SK-N-MC (cell line): ENCODE measurements at regions not wholly inside any gene's neighbourhood (a gene's known extent, or its start where the extent isn't known, plus 50 kb on each side); places are given as distances from the start of the nearest gene placed in this dataset.

Source experiments
- DNase-seq: peaks from one replicate; pipeline ENCODE4 v3.0.0-alpha.2; 2011; ENCODE audit warnings: low read depth, low spot score
- H3K27ac ChIP-seq: fragments of 200-600 bp; sonication (generic); 2 replicates; pipeline ENCODE4 v1.5.1; 2016; ENCODE audit warnings: mixed run types
- H3K36me3 ChIP-seq: fragments of 200-600 bp; sonication (generic); 2 replicates; pipeline ENCODE4 v1.6.1; 2017; ENCODE audit warnings: antibody characterized with exemption, low read length, mixed read lengths; ENCODE audit not compliant: insufficient read depth
- H3K4me3 ChIP-seq: fragments of 200-600 bp; sonication (generic); 2 replicates; pipeline ENCODE4 v1.5.1; 2016
- H3K9ac ChIP-seq: fragments of 200-600 bp; sonication (generic); 2 replicates; pipeline ENCODE4 v1.8.0; 2017; ENCODE audit warnings: mixed run types, mixed read lengths; ENCODE audit not compliant: insufficient read length
- H3K9me3 ChIP-seq: fragments of 200-600 bp; sonication (generic); 2 replicates; pipeline ENCODE4 v1.6.1; 2017; ENCODE audit warnings: low read depth, mild to moderate bottlenecking, antibody characterized with exemption, low read length, moderate library complexity, mixed read lengths
- EZH2 ChIP-seq: fragments of 200-600 bp; sonication (generic); IDR thresholded peaks from one replicate; pipeline ENCODE4 v1.6.1; 2017; ENCODE audit warnings: antibody characterized with exemption
- FOXP2 ChIP-seq: optimal IDR thresholded peaks from 2 replicates; pipeline ENCODE3; 2011; ENCODE audit warnings: mild to moderate bottlenecking, moderate library complexity; ENCODE audit not compliant: insufficient read depth; ENCODE audit errors: extremely low read length, control extremely low read depth
- POLR2AphosphoS5 ChIP-seq: IDR thresholded peaks from 2 replicates; pipeline ENCODE4 v1.6.1; 2012; ENCODE audit warnings: mild to moderate bottlenecking, low read depth, low read length, borderline replicate concordance

GRCh38 chr12:87809916-87810315, 219.3 kb downstream of the C12orf50 start:
- no peaks in the 10 kb centered on the region for H3K9me3 ChIP-seq
- TF ChIP-seq POLR2AphosphoS5: no peak
- no peak for TF ChIP-seq FOXP2
- TF ChIP-seq EZH2: no peak
- H3K27ac ChIP-seq: no peak overlapping the region
- H3K36me3 ChIP-seq: no peaks in the 10 kb centered on the region
- H3K9ac ChIP-seq: no peak overlapping the region
- no peak for DNase-seq
- H3K4me3 ChIP-seq: no peak overlapping the region

DNA sequence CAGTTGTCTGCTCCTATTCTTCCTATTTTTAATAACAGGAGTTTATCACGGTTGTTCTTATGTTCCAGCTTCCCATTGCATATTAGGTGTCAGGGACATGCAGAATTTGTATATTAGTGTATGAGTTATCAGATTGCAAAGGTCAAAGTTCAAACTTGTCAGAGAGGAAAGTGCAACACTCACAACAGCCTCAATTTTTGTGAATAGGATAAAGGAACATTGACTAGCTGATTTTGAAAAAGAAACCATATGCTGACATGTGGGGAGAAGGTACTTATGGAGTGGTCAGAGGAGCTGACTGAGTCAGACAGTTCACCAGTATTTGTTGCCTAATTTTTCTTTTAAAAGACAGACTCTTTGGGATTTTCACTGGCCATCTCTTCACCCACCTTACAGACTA, 222.1 kb downstream of the C12orf50 start:
- Histone ChIP-seq H3K36me3 (no peaks in the 10 kb centered on the region), H3K27ac (no peak overlapping the region), H3K9me3 (no peaks in the 10 kb centered on the region), H3K9ac (no peak overlapping the region), H3K4me3 (no peak overlapping the region)
- no peak for DNase-seq
- TF ChIP-seq EZH2 (no peak), FOXP2 (no peak), POLR2AphosphoS5 (no peak)

- Histone ChIP-seq H3K36me3 (no peaks in the 10 kb centered on the region), H3K4me3 (no peak overlapping the region), H3K27ac (no peak overlapping the region), H3K9ac (no peak overlapping the region), H3K9me3 (no peaks in the 10 kb centered on the region)
- TF ChIP-seq FOXP2 (no peak), EZH2 (no peak), POLR2AphosphoS5 (no peak)
- DNase-seq: no peak
Observed at GRCh38 chr12:87806310-87806709, 222.9 kb downstream of the C12orf50 start.

DNA sequence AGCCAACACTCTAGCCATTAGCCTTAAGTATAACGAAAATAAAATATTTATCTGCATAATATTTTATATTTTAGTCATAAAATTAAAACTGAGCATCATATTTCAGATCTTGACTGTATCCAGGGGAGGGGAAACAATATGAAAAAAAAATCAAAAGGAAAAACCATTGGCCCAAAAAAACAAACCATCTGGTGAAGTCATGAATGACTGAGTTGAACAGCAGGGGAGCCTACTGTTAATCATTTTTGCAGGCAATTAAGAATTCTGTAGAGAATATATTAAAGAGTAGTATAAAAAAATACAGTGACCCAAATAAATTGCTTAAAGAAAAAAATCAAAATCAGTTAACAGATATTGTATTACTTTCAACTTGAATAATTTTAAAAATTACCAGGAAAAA, 224.8 kb downstream of the C12orf50 start:
- no peak for TF ChIP-seq EZH2
- no peak for TF ChIP-seq POLR2AphosphoS5
- TF ChIP-seq FOXP2: no peak
- no peak for DNase-seq
- no peaks in the 10 kb centered on the region for H3K36me3 ChIP-seq
- no peak overlapping the region for H3K4me3 ChIP-seq
- no peak overlapping the region for H3K9ac ChIP-seq
- H3K27ac ChIP-seq: no peak overlapping the region
- H3K9me3 ChIP-seq: no peaks in the 10 kb centered on the region

DNA sequence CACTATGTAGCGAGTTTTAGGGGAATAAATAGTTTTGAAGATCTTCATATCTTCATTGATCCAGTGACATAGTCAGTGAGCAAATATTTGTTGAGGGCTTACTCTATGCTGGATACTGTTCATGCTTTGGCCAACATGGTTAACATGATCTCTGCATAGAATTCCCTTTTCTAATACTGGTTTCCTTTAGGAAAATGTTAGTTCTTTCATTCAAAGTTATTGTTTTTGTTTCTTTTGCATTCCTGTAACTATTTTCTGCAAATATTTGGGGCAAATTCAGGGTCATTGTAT, 226.5 kb downstream of the C12orf50 start:
- DNase-seq: no peak
- H3K27ac ChIP-seq: no peak overlapping the region
- H3K9me3 ChIP-seq: no peaks in the 10 kb centered on the region

DNA sequence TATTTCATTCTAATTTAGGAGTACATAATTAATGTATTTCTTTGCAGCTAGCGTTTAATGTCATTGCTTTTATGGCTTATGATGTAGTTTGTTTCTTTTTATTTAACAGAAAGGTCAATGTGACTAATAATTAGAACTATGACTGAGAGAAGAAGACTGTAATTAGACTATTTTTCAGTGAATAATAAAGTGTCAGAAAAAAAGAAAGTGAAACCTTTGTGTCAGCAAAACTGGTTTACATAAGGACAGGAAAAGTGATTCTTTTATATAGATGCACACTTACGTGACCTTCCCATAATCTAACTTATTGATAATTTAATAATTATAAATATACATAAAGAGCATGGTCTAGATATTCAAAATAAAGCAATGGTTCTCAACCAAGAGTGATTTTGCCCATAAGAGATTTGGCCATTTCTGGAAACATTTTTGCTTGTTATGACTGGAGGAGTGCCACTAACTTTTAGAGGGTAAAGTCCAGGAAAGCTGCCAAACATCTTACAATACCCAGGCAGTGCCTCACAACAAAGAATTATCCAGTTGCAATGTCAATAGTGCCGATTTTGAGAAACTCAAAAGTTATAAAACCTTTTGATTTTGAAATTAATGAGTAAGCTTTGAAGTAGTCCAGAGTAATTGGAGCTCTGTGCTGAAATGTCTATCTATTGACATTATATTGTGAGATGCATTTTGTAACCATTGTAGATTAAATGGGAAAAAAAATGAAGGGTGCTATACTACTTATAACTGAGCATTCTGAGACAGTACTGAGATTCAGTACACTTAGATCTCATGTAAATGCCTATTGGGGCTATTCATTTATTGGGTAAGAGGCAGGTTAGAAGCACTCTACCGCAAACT, 227.1 kb downstream of the C12orf50 start:
- Histone ChIP-seq H3K4me3 (no peak overlapping the region; the same call in 1 of the 2 replicates), H3K27ac (no peak overlapping the region), H3K9ac (no peak overlapping the region), H3K36me3 (no peaks in the 10 kb centered on the region), H3K9me3 (no peaks in the 10 kb centered on the region)
- no peak for TF ChIP-seq FOXP2
- no peak for TF ChIP-seq EZH2
- no peak for TF ChIP-seq POLR2AphosphoS5
- no peak for DNase-seq

More for the DNA sequence above, 226.5 kb downstream of the C12orf50 start:
- H3K9ac ChIP-seq: no peak overlapping the region
- no peaks in the 10 kb centered on the region for H3K36me3 ChIP-seq
- TF ChIP-seq EZH2 (no peak), FOXP2 (no peak), POLR2AphosphoS5 (no peak)
- H3K4me3 ChIP-seq: no peak overlapping the region

GRCh38 chr12:87796961-87797516, 232.2 kb downstream of the C12orf50 start:
- Histone ChIP-seq H3K27ac (no peak overlapping the region), H3K4me3 (no peak overlapping the region), H3K9ac (no peak overlapping the region), H3K9me3 (no peaks in the 10 kb centered on the region), H3K36me3 (no peaks in the 10 kb centered on the region)
- no peak for TF ChIP-seq EZH2
- TF ChIP-seq FOXP2: no peak
- no peak for DNase-seq

GRCh38 chr12:87795555-87795954, 233.6 kb downstream of the C12orf50 start:
- no peak overlapping the region for H3K9ac ChIP-seq
- no peak for DNase-seq
- no peak overlapping the region for H3K27ac ChIP-seq
- no peak for TF ChIP-seq FOXP2
- TF ChIP-seq EZH2: no peak
- no peak for TF ChIP-seq POLR2AphosphoS5
- H3K36me3 ChIP-seq: no peaks in the 10 kb centered on the region
- H3K9me3 ChIP-seq: no peaks in the 10 kb centered on the region
- H3K4me3 ChIP-seq: no peak overlapping the region

- TF ChIP-seq POLR2AphosphoS5 (no peak), FOXP2 (no peak), EZH2 (no peak)
- no peak overlapping the region for H3K4me3 ChIP-seq
- H3K36me3 ChIP-seq: no peaks in the 10 kb centered on the region
- H3K9ac ChIP-seq: no peak overlapping the region
- DNase-seq: no peak
- no peaks in the 10 kb centered on the region for H3K9me3 ChIP-seq
- H3K27ac ChIP-seq: no peak overlapping the region
Observed at GRCh38 chr12:87794854-87795253, 234.3 kb downstream of the C12orf50 start.

DNA sequence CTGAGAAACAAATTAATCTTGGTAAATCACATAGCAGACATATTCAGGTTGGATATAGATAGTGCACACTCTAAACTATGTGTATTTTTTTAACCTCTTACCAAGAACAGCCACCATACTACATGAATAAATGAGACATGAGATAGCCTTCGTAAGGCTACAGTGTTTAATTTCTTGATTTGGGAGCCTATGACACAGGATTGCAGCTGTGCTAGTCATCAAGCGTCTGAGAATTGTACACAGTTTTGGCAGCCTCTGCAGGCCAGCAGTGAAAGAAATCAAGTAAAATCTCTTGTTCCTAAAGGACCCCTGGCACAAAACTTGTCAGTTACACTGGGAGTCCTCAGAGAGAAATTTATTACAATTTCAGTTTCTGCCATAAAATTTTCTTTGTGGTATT, 236.1 kb downstream of the C12orf50 start:
- no peaks in the 10 kb centered on the region for H3K9me3 ChIP-seq
- H3K36me3 ChIP-seq: no peaks in the 10 kb centered on the region
- DNase-seq: no peak
- TF ChIP-seq POLR2AphosphoS5 (no peak), EZH2 (no peak), FOXP2 (no peak)
- H3K4me3 ChIP-seq: no peak overlapping the region
- H3K9ac ChIP-seq: no peak overlapping the region
- H3K27ac ChIP-seq: no peak overlapping the region
